CD8-positive, alpha-beta memory T cell (primary cell): ENCODE measurements at regions not wholly inside any gene's neighbourhood (a gene's known extent, or its start where the extent isn't known, plus 50 kb on each side); places are given as distances from the start of the nearest gene placed in this dataset.
"Not testable (repeated sequence)": the region's sequence is repeated elsewhere in the genome, so short reads cannot be mapped to it uniquely, and the experiment has no call there.

Source experiments
- CTCF ChIA-PET: fragments of 350-600 bp; sonication (Branson Sonifier 250); formaldehyde crosslinking; loops from one replicate; lab custom pipeline; 2021; ENCODE audit warnings: antibody characterized with exemption; lab: Charles Lee
- POLR2A ChIA-PET: fragments of 350-600 bp; sonication (Branson Sonifier 250); formaldehyde crosslinking; loops from one replicate; lab custom pipeline; 2021; ENCODE audit warnings: antibody characterized with exemption; lab: Charles Lee
- DNase-seq, 5 donors: peaks; one replicate each; pipeline versions ENCODE4 v3.0.0 to v3.0.0-alpha.2; 2020 to 2022; ENCODE audit warnings: mixed read lengths in 1 of 5
- H3K27ac ChIP-seq: one replicate; pipeline ENCODE4 v1.7.0; 2013; ENCODE audit warnings: low read depth, mild to moderate bottlenecking, low read length, moderate library complexity
- H3K27me3 ChIP-seq: 2 replicates; pipeline ENCODE4 v1.7.0; 2013; ENCODE audit warnings: low read length, mild to moderate bottlenecking; ENCODE audit not compliant: insufficient read depth, poor library complexity, severe bottlenecking
- H3K36me3 ChIP-seq: 2 replicates; pipeline ENCODE4 v1.7.0; 2013; ENCODE audit warnings: mild to moderate bottlenecking, low read length, moderate library complexity; ENCODE audit not compliant: insufficient read depth
- H3K4me1 ChIP-seq: 2 replicates; pipeline ENCODE4 v1.7.0; 2013; ENCODE audit warnings: mild to moderate bottlenecking, low read length, moderate library complexity; ENCODE audit not compliant: insufficient read depth
- H3K4me3 ChIP-seq: 2 replicates; pipeline ENCODE4 v1.7.0; 2013; ENCODE audit warnings: mild to moderate bottlenecking, low read length
- H3K9me3 ChIP-seq: 2 replicates; pipeline ENCODE4 v1.7.0; 2013; ENCODE audit warnings: mild to moderate bottlenecking, low read length
- H3K27ac Mint-ChIP-seq, 8 donors: one replicate each; pipeline ENCODE4 v1.8.0; 2020 to 2021; ENCODE audit warnings: mixed read lengths in 8 of 8, mild to moderate bottlenecking in 6 of 8, inconsistent platforms in 3 of 8, moderate library complexity in 3 of 8
- H3K27me3 Mint-ChIP-seq, 2 donors: one replicate each; pipeline ENCODE4 v1.8.0; 2020 to 2021; ENCODE audit warnings: mixed read lengths in 2 of 2, mild to moderate bottlenecking in 1 of 2, moderate library complexity in 1 of 2
- H3K36me3 Mint-ChIP-seq, 3 donors: one replicate each; pipeline ENCODE4 v1.8.0; 2020 to 2021; ENCODE audit warnings: mixed read lengths in 3 of 3, inconsistent platforms in 1 of 3, mild to moderate bottlenecking in 1 of 3
- H3K4me1 Mint-ChIP-seq, 3 donors: one replicate each; pipeline ENCODE4 v1.8.0; 2020 to 2021; ENCODE audit warnings: mixed read lengths in 3 of 3, inconsistent platforms in 1 of 3, mild to moderate bottlenecking in 1 of 3
- H3K4me3 Mint-ChIP-seq, 7 donors: one replicate each; pipeline ENCODE4 v1.8.0; 2020 to 2021; ENCODE audit warnings: mixed read lengths in 7 of 7, mild to moderate bottlenecking in 6 of 7, moderate library complexity in 4 of 7, inconsistent platforms in 2 of 7
- H3K9me3 Mint-ChIP-seq, 5 donors: one replicate each; pipeline ENCODE4 v1.8.0; 2020 to 2022; ENCODE audit warnings: mixed read lengths in 5 of 5, mild to moderate bottlenecking in 3 of 5, moderate library complexity in 2 of 5, inconsistent platforms in 1 of 5

- POLR2A ChIA-PET, result no interaction called here
- Histone ChIP-seq H3K4me3 (no peak overlapping the region), H3K9me3 (no peaks in the 10 kb centered on the region), H3K27ac (no peak overlapping the region), H3K4me1 (no peaks in the 10 kb centered on the region), H3K27me3 (no peaks in the 10 kb centered on the region), H3K36me3 (no peaks in the 10 kb centered on the region)
- CTCF ChIA-PET, result no interaction called here
- Mint-ChIP-seq H3K27me3 (no peaks in the 10 kb centered on the region), H3K27ac (no peak overlapping the region), H3K4me1 (no peaks in the 10 kb centered on the region), H3K36me3 (no peaks in the 10 kb centered on the region), H3K4me3 (no peak overlapping the region), H3K9me3 (peaks cover 3 to 14% (median 8%) of the 10 kb centered on the region in 5 donors)
- no peak for DNase-seq
These were observed 460.4 kb upstream of the ZNF804A start for GRCh38 chr2:184137955-184138354.

GRCh38 chr2:184141866-184142265 lies 456.5 kb upstream of the ZNF804A start:
- Mint-ChIP-seq H3K4me1 (no peaks in the 10 kb centered on the region), H3K36me3 (no peaks in the 10 kb centered on the region), H3K27ac (no peak overlapping the region), H3K9me3 (peaks cover 0 to 25% (median 6%) of the 10 kb centered on the region in 5 donors), H3K27me3 (no peaks in the 10 kb centered on the region), H3K4me3 (no peak overlapping the region)
- no peak for DNase-seq
- H3K4me1 ChIP-seq, result no peaks in the 10 kb centered on the region
- H3K27ac ChIP-seq, result no peak overlapping the region
- ChIA-PET CTCF (no interaction called here), POLR2A (no interaction called here)
- H3K27me3 ChIP-seq, result no peaks in the 10 kb centered on the region
- H3K36me3 ChIP-seq, result no peaks in the 10 kb centered on the region
- H3K4me3 ChIP-seq, result no peak overlapping the region
- no peaks in the 10 kb centered on the region for H3K9me3 ChIP-seq

- no peak overlapping the region for H3K27ac Mint-ChIP-seq
- no peaks in the 10 kb centered on the region for H3K4me1 Mint-ChIP-seq
- ChIA-PET POLR2A (no interaction called here), CTCF (no interaction called here)
- Histone ChIP-seq H3K36me3 (no peaks in the 10 kb centered on the region), H3K27ac (no peak overlapping the region), H3K4me3 (no peak overlapping the region), H3K9me3 (no peaks in the 10 kb centered on the region), H3K27me3 (no peaks in the 10 kb centered on the region), H3K4me1 (no peaks in the 10 kb centered on the region)
- DNase-seq, result no peak
- no peaks in the 10 kb centered on the region for H3K27me3 Mint-ChIP-seq
- no peak overlapping the region for H3K4me3 Mint-ChIP-seq
- H3K9me3 Mint-ChIP-seq, result peaks cover 4 to 22% (median 13%) of the 10 kb centered on the region in 5 donors
- no peaks in the 10 kb centered on the region for H3K36me3 Mint-ChIP-seq
These were observed 443.9 kb upstream of the ZNF804A start for GRCh38 chr2:184154438-184154837.

GRCh38 chr2:184155791-184156190 lies 442.5 kb upstream of the ZNF804A start:
- ChIA-PET CTCF (no interaction called here), POLR2A (no interaction called here)
- no peak overlapping the region for H3K27ac ChIP-seq
- Mint-ChIP-seq H3K27me3 (no peaks in the 10 kb centered on the region), H3K9me3 (peaks cover under 1 to 27% (median 8%) of the 10 kb centered on the region in 5 donors), H3K27ac (no peak overlapping the region), H3K36me3 (no peaks in the 10 kb centered on the region), H3K4me3 (no peak overlapping the region), H3K4me1 (no peaks in the 10 kb centered on the region)
- no peaks in the 10 kb centered on the region for H3K27me3 ChIP-seq
- no peak overlapping the region for H3K4me3 ChIP-seq
- no peak for DNase-seq
- no peaks in the 10 kb centered on the region for H3K4me1 ChIP-seq
- no peaks in the 10 kb centered on the region for H3K36me3 ChIP-seq
- H3K9me3 ChIP-seq, result no peaks in the 10 kb centered on the region

- peaks cover 2 to 35% (median 7%) of the 10 kb centered on the region in 5 donors for H3K9me3 Mint-ChIP-seq
- no peak overlapping the region for H3K4me3 Mint-ChIP-seq
- CTCF ChIA-PET, result no interaction called here
- H3K4me1 Mint-ChIP-seq, result no peaks in the 10 kb centered on the region
- H3K27me3 ChIP-seq, result no peaks in the 10 kb centered on the region
- H3K36me3 ChIP-seq, result no peaks in the 10 kb centered on the region
- H3K27ac Mint-ChIP-seq, result no peak overlapping the region
- H3K27ac ChIP-seq, result no peak overlapping the region
- no peaks in the 10 kb centered on the region for H3K9me3 ChIP-seq
- H3K4me3 ChIP-seq, result no peak overlapping the region
- POLR2A ChIA-PET, result no interaction called here
- no peaks in the 10 kb centered on the region for H3K4me1 ChIP-seq
- H3K36me3 Mint-ChIP-seq, result no peaks in the 10 kb centered on the region
- H3K27me3 Mint-ChIP-seq, result no peaks in the 10 kb centered on the region
- DNase-seq, result no peak
These were observed 441.2 kb upstream of the ZNF804A start for GRCh38 chr2:184157141-184157540.

GRCh38 chr2:184162426-184162825 lies 435.9 kb upstream of the ZNF804A start:
- H3K4me1 Mint-ChIP-seq, result no peaks in the 10 kb centered on the region
- peaks cover 2 to 46% (median 8%) of the 10 kb centered on the region in 5 donors for H3K9me3 Mint-ChIP-seq
- no peak overlapping the region for H3K4me3 Mint-ChIP-seq
- H3K9me3 ChIP-seq, result no peaks in the 10 kb centered on the region
- no peaks in the 10 kb centered on the region for H3K36me3 Mint-ChIP-seq
- H3K36me3 ChIP-seq, result no peaks in the 10 kb centered on the region
- ChIA-PET POLR2A (no interaction called here), CTCF (no interaction called here)
- no peaks in the 10 kb centered on the region for H3K27me3 ChIP-seq
- H3K27me3 Mint-ChIP-seq, result no peaks in the 10 kb centered on the region
- H3K4me3 ChIP-seq, result no peak overlapping the region
- no peak overlapping the region for H3K27ac ChIP-seq
- DNase-seq, result no peak
- no peak overlapping the region for H3K27ac Mint-ChIP-seq
- no peaks in the 10 kb centered on the region for H3K4me1 ChIP-seq

- POLR2A ChIA-PET, H3K27ac ChIP-seq, H3K4me3 ChIP-seq, H3K27me3 Mint-ChIP-seq, CTCF ChIA-PET, H3K36me3 ChIP-seq, H3K4me1 ChIP-seq, H3K4me3 Mint-ChIP-seq, H3K27me3 ChIP-seq, H3K36me3 Mint-ChIP-seq, H3K9me3 ChIP-seq, H3K4me1 Mint-ChIP-seq, DNase-seq: not testable (repeated sequence)
- Mint-ChIP-seq H3K27ac (peak overlapping the region in 1 of 8 donors; percentile 79), H3K9me3 (peaks cover 10 to 42% (median 16%) of the 10 kb centered on the region in 5 donors)
These were observed 429.5 kb upstream of the ZNF804A start for GRCh38 chr2:184168823-184169222.

- Histone ChIP-seq H3K4me3 (no peak overlapping the region), H3K36me3 (no peaks in the 10 kb centered on the region), H3K9me3 (no peaks in the 10 kb centered on the region), H3K27ac (no peak overlapping the region), H3K4me1 (no peaks in the 10 kb centered on the region), H3K27me3 (no peaks in the 10 kb centered on the region)
- Mint-ChIP-seq H3K4me1 (no peaks in the 10 kb centered on the region), H3K4me3 (no peak overlapping the region), H3K9me3 (peaks cover 10 to 42% (median 16%) of the 10 kb centered on the region in 5 donors), H3K27me3 (peaks cover 0 to 2% of the 10 kb centered on the region in 2 donors), H3K27ac (no peak overlapping the region), H3K36me3 (no peaks in the 10 kb centered on the region)
- no peak for DNase-seq
- CTCF ChIA-PET, result no interaction called here
- POLR2A ChIA-PET, result no interaction called here
These were observed 429.0 kb upstream of the ZNF804A start for GRCh38 chr2:184169366-184169765.
